Endodermal cell (in vitro differentiated cells): ENCODE measurements at regions not wholly inside any gene's neighbourhood (a gene's known extent, or its start where the extent isn't known, plus 50 kb on each side); places are given as distances from the start of the nearest gene placed in this dataset.

ENCODE experiments used
- DNase-seq: peaks from one replicate; pipeline ENCODE4 v3.0.0-alpha.2; 2017
- H3K27ac ChIP-seq: 2 replicates; pipeline ENCODE4 v1.5.1; 2013; ENCODE audit warnings: mild to moderate bottlenecking, low read depth, low read length, moderate library complexity
- H3K27me3 ChIP-seq: 2 replicates; pipeline ENCODE4 v1.6.1; 2013; ENCODE audit warnings: mild to moderate bottlenecking, low read length, moderate library complexity; ENCODE audit not compliant: insufficient read depth, control insufficient read depth, poor library complexity, severe bottlenecking
- H3K36me3 ChIP-seq: 2 replicates; pipeline ENCODE4 v1.7.0; 2013; ENCODE audit warnings: mild to moderate bottlenecking, low read length, moderate library complexity; ENCODE audit not compliant: control insufficient read depth, insufficient read depth
- H3K4me1 ChIP-seq: one replicate; pipeline ENCODE4 v1.7.0; 2013; ENCODE audit warnings: low read length; ENCODE audit not compliant: control insufficient read depth, insufficient read depth
- H3K4me3 ChIP-seq: 2 replicates; pipeline ENCODE4 v1.5.1; 2013; ENCODE audit warnings: mild to moderate bottlenecking, low read length, moderate library complexity
- H3K9ac ChIP-seq: 2 replicates; pipeline ENCODE4 v1.6.1; 2013; ENCODE audit warnings: mild to moderate bottlenecking, low read length, moderate library complexity; ENCODE audit not compliant: poor library complexity, severe bottlenecking; ENCODE audit errors: extremely low read depth
- H3K9me3 ChIP-seq: 2 replicates; pipeline ENCODE4 v1.6.1; 2013; ENCODE audit warnings: mild to moderate bottlenecking, low read length, moderate library complexity; ENCODE audit not compliant: control insufficient read depth
- H3K27ac Mint-ChIP-seq: 2 replicates; pipeline ENCODE4 v1.8.0; 2020; ENCODE audit warnings: mixed read lengths
- H3K27me3 Mint-ChIP-seq: 2 replicates; pipeline ENCODE4 v1.8.0; 2021; ENCODE audit warnings: mild to moderate bottlenecking, mixed read lengths; ENCODE audit not compliant: insufficient read depth
- H3K36me3 Mint-ChIP-seq: 2 replicates; pipeline ENCODE4 v1.8.0; 2020; ENCODE audit warnings: low read depth, mixed read lengths
- H3K4me1 Mint-ChIP-seq: 2 replicates; pipeline ENCODE4 v1.8.0; 2020; ENCODE audit warnings: mixed read lengths
- H3K4me3 Mint-ChIP-seq: 2 replicates; pipeline ENCODE4 v1.8.0; 2020; ENCODE audit warnings: mild to moderate bottlenecking, moderate library complexity, mixed read lengths
- H3K9me3 Mint-ChIP-seq: 2 replicates; pipeline ENCODE4 v1.8.0; 2020; ENCODE audit warnings: mild to moderate bottlenecking, mixed read lengths
- CTCF ChIP-seq: fragments of 200-600 bp; sonication (generic); conservative IDR thresholded peaks from 2 replicates; pipeline ENCODE4 v1.5.0; 2021; ENCODE audit warnings: antibody characterized with exemption, mild to moderate bottlenecking
- WGBS, 2 experiments: methylation state at CpG; one replicate each; pipeline versions ENCODE4 v1.1.5 to v1.1.7; 2013; ENCODE audit warnings: missing lambda C conversion rate in 2 of 2, mixed read lengths in 1 of 2; ENCODE audit not compliant: insufficient coverage in 1 of 2, insufficient read length in 1 of 2; 5-methylcytosine and 5-hydroxymethylcytosine counted together

- no peaks in the 10 kb centered on the region for H3K9me3 Mint-ChIP-seq
Measured at GRCh38 chr11:45078236-45079074, 68.0 kb upstream of the PRDM11 start.

GRCh38 chr11:45079075-45079444, 67.4 kb upstream of the PRDM11 start:
- 84 to 96% methylated on average over 3 to 4 of the region's 4 CpGs for WGBS, 2 experiments
- DNase-seq: no peak
- H3K4me3 Mint-ChIP-seq: no peak overlapping the region
- no peaks in the 10 kb centered on the region for H3K27me3 ChIP-seq
- H3K27me3 Mint-ChIP-seq: no peaks in the 10 kb centered on the region
- H3K4me1 ChIP-seq: peaks cover 4% of the 10 kb centered on the region
- H3K36me3 ChIP-seq: no peaks in the 10 kb centered on the region
- H3K27ac Mint-ChIP-seq: no peak overlapping the region
- no peak overlapping the region for H3K27ac ChIP-seq
- peaks cover 21% of the 10 kb centered on the region for H3K4me1 Mint-ChIP-seq
- H3K9me3 ChIP-seq: no peaks in the 10 kb centered on the region
- TF ChIP-seq CTCF: no peak
- no peak overlapping the region for H3K4me3 ChIP-seq
- H3K36me3 Mint-ChIP-seq: no peaks in the 10 kb centered on the region
- H3K9ac ChIP-seq: no peak overlapping the region
- no peaks in the 10 kb centered on the region for H3K9me3 Mint-ChIP-seq

More at GRCh38 chr11:45078236-45079074, 68.0 kb upstream of the PRDM11 start:
- no peak overlapping the region for H3K27ac Mint-ChIP-seq
- Histone ChIP-seq H3K27ac (no peak overlapping the region), H3K4me1 (peaks cover 4% of the 10 kb centered on the region), H3K9me3 (no peaks in the 10 kb centered on the region), H3K27me3 (no peaks in the 10 kb centered on the region), H3K4me3 (no peak overlapping the region), H3K9ac (no peak overlapping the region), H3K36me3 (no peaks in the 10 kb centered on the region)
- DNase-seq: no peak
- H3K4me3 Mint-ChIP-seq: no peak overlapping the region
- no peaks in the 10 kb centered on the region for H3K27me3 Mint-ChIP-seq
- no peaks in the 10 kb centered on the region for H3K36me3 Mint-ChIP-seq
- no peak for TF ChIP-seq CTCF
- 87 to 97% methylated on average over 5 to 16 of the region's 16 CpGs for WGBS, 2 experiments
- peaks cover 16% of the 10 kb centered on the region for H3K4me1 Mint-ChIP-seq

- Histone ChIP-seq H3K9ac (no peak overlapping the region), H3K4me1 (peaks cover 4% of the 10 kb centered on the region), H3K27me3 (no peaks in the 10 kb centered on the region), H3K9me3 (no peaks in the 10 kb centered on the region), H3K36me3 (no peaks in the 10 kb centered on the region), H3K27ac (no peak overlapping the region), H3K4me3 (no peak overlapping the region)
- Mint-ChIP-seq H3K4me1 (peaks cover 21% of the 10 kb centered on the region), H3K36me3 (no peaks in the 10 kb centered on the region), H3K9me3 (no peaks in the 10 kb centered on the region), H3K27me3 (no peaks in the 10 kb centered on the region), H3K27ac (no peak overlapping the region), H3K4me3 (no peak overlapping the region)
- 78% methylated on average over 1 of the region's 1 CpG; no CpG with 5 or more reads in 1 of the 2 experiments for WGBS, 2 experiments
- no peak for TF ChIP-seq CTCF
- DNase-seq: no peak
Measured at GRCh38 chr11:45079567-45079942, 66.9 kb upstream of the PRDM11 start.
